CD4-positive, alpha-beta T cell (primary cell): ENCODE measurements at regions not wholly inside any gene's neighbourhood (a gene's known extent, or its start where the extent isn't known, plus 50 kb on each side); places are given as distances from the start of the nearest gene placed in this dataset.
"Not testable (repeated sequence)": the region's sequence is repeated elsewhere in the genome, so short reads cannot be mapped to it uniquely, and the experiment has no call there.

Experiments
- ATAC-seq: fragments of 200-7000 bp; cut with Tn5 transposase; one replicate; pipeline ENCODE4 v1.10.0; 2022; ENCODE audit warnings: mild to moderate bottlenecking; ENCODE audit not compliant: poor library complexity
- CTCF ChIA-PET: fragments of 350-600 bp; sonication (Branson Sonifier 250); formaldehyde crosslinking; loops from one replicate; lab custom pipeline; 2021; ENCODE audit warnings: antibody characterized with exemption, inconsistent platforms; lab: Charles Lee
- POLR2A ChIA-PET: fragments of 350-600 bp; sonication (Branson Sonifier 250); formaldehyde crosslinking; loops from one replicate; lab custom pipeline; 2021; ENCODE audit warnings: antibody characterized with exemption, inconsistent platforms; lab: Charles Lee
- DNase-seq, 14 experiments: peaks; one replicate each; pipeline ENCODE4 v3.0.0-alpha.2; 2013 to 2020; ENCODE audit warnings: mixed read lengths in 2 of 14
- H3K27ac ChIP-seq, 2 donors: one replicate each; pipeline versions ENCODE4 v1.5.1 to v1.7.0; 2013; ENCODE audit warnings: low read length in 2 of 2, low read depth in 1 of 2, mild to moderate bottlenecking in 1 of 2
- H3K27me3 ChIP-seq, 2 experiments: 1 replicate in 1 of 2; 2 replicates in 1 of 2; pipeline versions ENCODE4 v1.6.1 to v1.7.0; 2013; ENCODE audit warnings: low read length in 2 of 2, control low read depth in 1 of 2, mild to moderate bottlenecking in 1 of 2, moderate library complexity in 1 of 2; ENCODE audit not compliant: insufficient read depth in 2 of 2, control insufficient read depth in 1 of 2
- H3K36me3 ChIP-seq: one replicate; pipeline ENCODE4 v1.6.1; 2013; ENCODE audit warnings: low read length, control low read depth; ENCODE audit not compliant: insufficient read depth
- H3K4me1 ChIP-seq: one replicate; pipeline ENCODE4 v1.6.1; 2013; ENCODE audit warnings: low read length, control low read depth; ENCODE audit not compliant: insufficient read depth
- H3K4me3 ChIP-seq: one replicate; pipeline ENCODE4 v1.5.1; 2013; ENCODE audit warnings: mild to moderate bottlenecking, low read length, moderate library complexity
- H3K9me3 ChIP-seq, 2 experiments: 1 replicate in 1 of 2; 2 replicates in 1 of 2; pipeline versions ENCODE4 v1.6.1 to v1.7.0; 2013; ENCODE audit warnings: low read length in 2 of 2, mild to moderate bottlenecking in 2 of 2, control low read depth in 1 of 2, moderate library complexity in 1 of 2; ENCODE audit not compliant: control insufficient read depth in 1 of 2, insufficient read depth in 1 of 2
- H3K27ac Mint-ChIP-seq: one replicate; pipeline ENCODE4 v1.8.0; 2020; ENCODE audit warnings: mixed read lengths
- H3K27me3 Mint-ChIP-seq: one replicate; pipeline ENCODE4 v1.8.0; 2021; ENCODE audit warnings: mixed read lengths
- H3K36me3 Mint-ChIP-seq: one replicate; pipeline ENCODE4 v1.8.0; 2021; ENCODE audit warnings: low read depth, mixed read lengths
- H3K4me1 Mint-ChIP-seq: one replicate; pipeline ENCODE4 v1.8.0; 2021; ENCODE audit warnings: low read depth, mixed read lengths
- H3K4me3 Mint-ChIP-seq: one replicate; pipeline ENCODE4 v1.8.0; 2020; ENCODE audit warnings: mild to moderate bottlenecking, mixed read lengths
- H3K9me3 Mint-ChIP-seq: one replicate; pipeline ENCODE4 v1.8.0; 2020; ENCODE audit warnings: mixed read lengths
- intact Hi-C, 2 experiments: fragments of 100-400 bp; cut with DNase I in 1 of 2; cut with micrococcal nuclease in 1 of 2; formaldehyde crosslinking; loops; one replicate each; pipeline versions ENCODE4 v1.15.1 to v1.9.0; 2023 to 2025; cut with DNase I, micrococcal nuclease
- TF ChIP-seq, protein P1 (sequence below): fragments of 200-600 bp; IDR thresholded peaks from one replicate; pipeline ENCODE4 v1.8.0; 2022; ENCODE audit warnings: antibody characterized with exemption, mild to moderate bottlenecking

DNA sequence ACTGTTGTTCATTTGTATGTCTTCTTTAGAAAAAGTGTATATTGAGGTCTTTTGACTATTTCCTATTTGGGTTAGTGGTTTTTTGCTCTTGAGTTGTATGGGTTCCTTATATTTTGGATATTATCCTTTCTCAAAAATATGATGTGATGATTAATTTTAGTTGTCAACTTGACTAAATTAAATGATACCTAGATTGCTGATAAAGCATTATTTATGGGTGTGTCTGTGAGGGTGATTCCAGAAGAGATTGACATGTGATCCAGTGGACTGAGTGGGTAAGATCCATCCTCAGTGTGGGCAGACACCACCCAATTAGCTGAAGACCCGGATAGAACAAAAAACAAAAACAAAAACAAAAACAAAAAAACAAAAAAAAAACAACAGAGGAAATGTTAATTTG is 115.1 kb upstream of the KIF2A start:
- no peaks in the 10 kb centered on the region for H3K4me1 Mint-ChIP-seq
- H3K27me3 Mint-ChIP-seq, result peaks cover 12% of the 10 kb centered on the region
- POLR2A ChIA-PET, result no interaction called here
- no peak for DNase-seq
- H3K27ac Mint-ChIP-seq, result no peak overlapping the region
- peaks cover 8% of the 10 kb centered on the region for H3K9me3 Mint-ChIP-seq
- Histone ChIP-seq H3K4me3 (no peak overlapping the region), H3K36me3 (no peaks in the 10 kb centered on the region), H3K27me3 (no peaks in the 10 kb centered on the region), H3K4me1 (no peaks in the 10 kb centered on the region), H3K27ac (no peak overlapping the region), H3K9me3 (peaks cover 0 to 5% of the 10 kb centered on the region in 2 experiments)
- no peak for ATAC-seq
- no peak overlapping the region for H3K4me3 Mint-ChIP-seq
- intact Hi-C loops, result no loop called here
- CTCF ChIA-PET, result no interaction called here
- TF ChIP-seq, protein P1, sequence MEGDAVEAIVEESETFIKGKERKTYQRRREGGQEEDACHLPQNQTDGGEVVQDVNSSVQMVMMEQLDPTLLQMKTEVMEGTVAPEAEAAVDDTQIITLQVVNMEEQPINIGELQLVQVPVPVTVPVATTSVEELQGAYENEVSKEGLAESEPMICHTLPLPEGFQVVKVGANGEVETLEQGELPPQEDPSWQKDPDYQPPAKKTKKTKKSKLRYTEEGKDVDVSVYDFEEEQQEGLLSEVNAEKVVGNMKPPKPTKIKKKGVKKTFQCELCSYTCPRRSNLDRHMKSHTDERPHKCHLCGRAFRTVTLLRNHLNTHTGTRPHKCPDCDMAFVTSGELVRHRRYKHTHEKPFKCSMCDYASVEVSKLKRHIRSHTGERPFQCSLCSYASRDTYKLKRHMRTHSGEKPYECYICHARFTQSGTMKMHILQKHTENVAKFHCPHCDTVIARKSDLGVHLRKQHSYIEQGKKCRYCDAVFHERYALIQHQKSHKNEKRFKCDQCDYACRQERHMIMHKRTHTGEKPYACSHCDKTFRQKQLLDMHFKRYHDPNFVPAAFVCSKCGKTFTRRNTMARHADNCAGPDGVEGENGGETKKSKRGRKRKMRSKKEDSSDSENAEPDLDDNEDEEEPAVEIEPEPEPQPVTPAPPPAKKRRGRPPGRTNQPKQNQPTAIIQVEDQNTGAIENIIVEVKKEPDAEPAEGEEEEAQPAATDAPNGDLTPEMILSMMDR, result no peak
- H3K36me3 Mint-ChIP-seq, result no peaks in the 10 kb centered on the region

DNA sequence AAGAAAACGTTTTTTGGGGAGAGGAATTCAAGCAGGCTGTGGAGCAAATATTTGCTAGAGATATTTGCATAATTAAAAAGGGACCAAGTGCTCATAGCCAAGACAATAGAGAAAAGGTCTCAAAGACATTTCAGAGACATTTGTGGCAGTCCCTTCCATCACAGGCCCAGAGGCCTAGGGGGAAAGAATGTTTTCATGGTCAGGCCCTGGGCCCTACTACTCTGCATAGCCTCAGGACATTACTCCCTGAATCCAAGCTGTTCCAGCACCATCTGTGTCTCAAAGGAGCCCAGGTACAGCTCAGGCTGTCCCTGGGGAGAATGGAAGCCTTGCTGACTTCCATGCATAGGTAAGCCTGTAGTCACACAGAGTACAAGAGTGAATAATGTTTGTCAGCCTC is 113.0 kb upstream of the KIF2A start:
- H3K36me3 ChIP-seq, result no peaks in the 10 kb centered on the region
- peaks cover 8% of the 10 kb centered on the region for H3K9me3 Mint-ChIP-seq
- POLR2A ChIA-PET, result no interaction called here
- peaks cover 0 to 5% of the 10 kb centered on the region in 2 experiments for H3K9me3 ChIP-seq
- H3K36me3 Mint-ChIP-seq, result no peaks in the 10 kb centered on the region
- H3K27ac Mint-ChIP-seq, result no peak overlapping the region
- no peak overlapping the region for H3K4me3 ChIP-seq
- no peaks in the 10 kb centered on the region for H3K4me1 ChIP-seq
- intact Hi-C loops, result no loop called here
- DNase-seq (no peak), ATAC-seq (no peak)
- H3K27me3 Mint-ChIP-seq, result peaks cover 8% of the 10 kb centered on the region
- TF ChIP-seq, protein P1, result no peak
- no peak overlapping the region for H3K4me3 Mint-ChIP-seq
- no peaks in the 10 kb centered on the region for H3K27me3 ChIP-seq
- CTCF ChIA-PET, result no interaction called here
- no peaks in the 10 kb centered on the region for H3K4me1 Mint-ChIP-seq
- H3K27ac ChIP-seq, result no peak overlapping the region

DNA sequence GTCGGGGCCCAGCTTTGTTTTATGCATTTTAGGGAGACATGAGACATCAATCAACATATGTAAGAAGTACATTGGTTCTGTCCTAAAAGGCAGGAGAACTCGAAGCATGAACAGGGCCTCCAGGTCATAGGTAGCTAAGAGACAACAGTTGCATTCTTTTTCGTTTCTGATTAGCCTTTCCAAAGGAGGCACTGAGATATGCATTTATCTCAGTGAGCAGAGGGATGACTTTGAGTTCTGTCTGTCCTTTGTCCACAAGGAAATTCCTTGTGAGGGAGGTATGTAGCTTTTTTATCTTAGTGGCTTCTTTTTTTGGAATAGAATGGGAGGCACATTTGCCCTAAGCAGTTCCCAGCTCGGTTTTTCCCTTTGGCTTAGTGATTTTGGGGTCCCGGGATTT is 109.5 kb upstream of the KIF2A start:
- H3K27ac Mint-ChIP-seq, H3K9me3 ChIP-seq, H3K4me3 Mint-ChIP-seq, H3K9me3 Mint-ChIP-seq, H3K27me3 ChIP-seq, CTCF ChIA-PET, DNase-seq, intact Hi-C loops, ATAC-seq, POLR2A ChIA-PET, H3K4me3 ChIP-seq, H3K36me3 Mint-ChIP-seq, H3K27me3 Mint-ChIP-seq, H3K36me3 ChIP-seq, H3K27ac ChIP-seq, H3K4me1 Mint-ChIP-seq, H3K4me1 ChIP-seq: not testable (repeated sequence)

DNA sequence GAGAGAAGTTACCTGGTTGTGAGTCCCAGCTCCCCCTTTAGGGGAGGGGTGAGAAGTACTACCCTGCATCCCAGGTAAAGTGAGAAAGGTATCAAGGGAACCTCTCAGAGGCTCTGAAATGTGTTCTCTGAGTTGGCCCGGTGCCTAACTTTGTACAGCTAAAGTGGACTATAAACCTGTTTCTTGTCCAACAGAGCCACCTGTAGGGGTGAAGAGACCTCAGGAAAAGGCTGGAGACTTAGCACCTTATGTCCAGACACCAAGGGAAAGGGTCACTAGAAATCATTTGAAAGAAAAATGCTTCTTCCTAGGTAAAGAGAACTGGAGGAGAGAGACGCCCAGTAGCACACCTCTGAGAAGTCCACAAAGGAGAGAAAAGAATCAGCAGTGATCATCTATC is 108.3 kb upstream of the KIF2A start:
- no peak overlapping the region for H3K27ac Mint-ChIP-seq
- ChIA-PET CTCF (no interaction called here), POLR2A (no interaction called here)
- H3K27ac ChIP-seq, result no peak overlapping the region
- H3K27me3 ChIP-seq, result no peaks in the 10 kb centered on the region
- peaks cover 2% of the 10 kb centered on the region for H3K9me3 Mint-ChIP-seq
- H3K4me1 Mint-ChIP-seq, result no peaks in the 10 kb centered on the region
- no peak overlapping the region for H3K4me3 Mint-ChIP-seq
- no peak overlapping the region for H3K4me3 ChIP-seq
- H3K27me3 Mint-ChIP-seq, result peaks cover 9% of the 10 kb centered on the region
- ATAC-seq (no peak), DNase-seq (no peak)
- H3K36me3 ChIP-seq, result no peaks in the 10 kb centered on the region
- H3K4me1 ChIP-seq, result no peaks in the 10 kb centered on the region
- H3K9me3 ChIP-seq, result peaks cover 0 to 5% of the 10 kb centered on the region in 2 experiments
- TF ChIP-seq, protein P1, result no peak
- no peaks in the 10 kb centered on the region for H3K36me3 Mint-ChIP-seq
- intact Hi-C loops, result no loop called here
